ENCODE measurements at regions not wholly inside any gene's neighbourhood (a gene's known extent, or its start where the extent isn't known, plus 50 kb on each side); places are given as distances from the start of the nearest gene placed in this dataset.
A peak's percentile ranks its signal among the peaks of the same experiment; 100 is the strongest.

GRCh38 chr2:16813593-16813992, 148.0 kb upstream of the CYRIA start:
- H3K9ac ChIP-seq (ENCODE audit: low read length in 3 of 3): no peak overlapping the region
- DNase-seq (no peak), FAIRE-seq (no peak)
- no peak overlapping the region for H3K27ac ChIP-seq (ENCODE audit: low read depth in 2 of 2, low read length in 2 of 2)
- no peaks in the 10 kb centered on the region for H3K27me3 ChIP-seq (ENCODE audit: control insufficient read depth, insufficient read depth, low read length)
- TF ChIP-seq, protein P1, sequence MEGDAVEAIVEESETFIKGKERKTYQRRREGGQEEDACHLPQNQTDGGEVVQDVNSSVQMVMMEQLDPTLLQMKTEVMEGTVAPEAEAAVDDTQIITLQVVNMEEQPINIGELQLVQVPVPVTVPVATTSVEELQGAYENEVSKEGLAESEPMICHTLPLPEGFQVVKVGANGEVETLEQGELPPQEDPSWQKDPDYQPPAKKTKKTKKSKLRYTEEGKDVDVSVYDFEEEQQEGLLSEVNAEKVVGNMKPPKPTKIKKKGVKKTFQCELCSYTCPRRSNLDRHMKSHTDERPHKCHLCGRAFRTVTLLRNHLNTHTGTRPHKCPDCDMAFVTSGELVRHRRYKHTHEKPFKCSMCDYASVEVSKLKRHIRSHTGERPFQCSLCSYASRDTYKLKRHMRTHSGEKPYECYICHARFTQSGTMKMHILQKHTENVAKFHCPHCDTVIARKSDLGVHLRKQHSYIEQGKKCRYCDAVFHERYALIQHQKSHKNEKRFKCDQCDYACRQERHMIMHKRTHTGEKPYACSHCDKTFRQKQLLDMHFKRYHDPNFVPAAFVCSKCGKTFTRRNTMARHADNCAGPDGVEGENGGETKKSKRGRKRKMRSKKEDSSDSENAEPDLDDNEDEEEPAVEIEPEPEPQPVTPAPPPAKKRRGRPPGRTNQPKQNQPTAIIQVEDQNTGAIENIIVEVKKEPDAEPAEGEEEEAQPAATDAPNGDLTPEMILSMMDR (IDR thresholded peaks at IDR 0.05; ENCODE audit: borderline replicate concordance, extremely low read depth, insufficient read depth): no peak
- H3K4me1 ChIP-seq (ENCODE audit: control insufficient read depth in 2 of 3, insufficient read depth in 2 of 3, low read depth in 1 of 3, low read length in 3 of 3): no peaks in the 10 kb centered on the region
- H3K9me3 ChIP-seq (ENCODE audit: control insufficient read depth in 2 of 3, insufficient read depth in 1 of 3, low read length in 3 of 3): no peaks in the 10 kb centered on the region
- intact Hi-C loops (cut with DNase I): no loop called here
- H3K4me3 ChIP-seq (ENCODE audit: low read length in 3 of 3): no peak overlapping the region
- no peaks in the 10 kb centered on the region for H3K36me3 ChIP-seq (ENCODE audit: control insufficient read depth in 2 of 3, insufficient read depth in 3 of 3, low read length in 3 of 3)

DNA sequence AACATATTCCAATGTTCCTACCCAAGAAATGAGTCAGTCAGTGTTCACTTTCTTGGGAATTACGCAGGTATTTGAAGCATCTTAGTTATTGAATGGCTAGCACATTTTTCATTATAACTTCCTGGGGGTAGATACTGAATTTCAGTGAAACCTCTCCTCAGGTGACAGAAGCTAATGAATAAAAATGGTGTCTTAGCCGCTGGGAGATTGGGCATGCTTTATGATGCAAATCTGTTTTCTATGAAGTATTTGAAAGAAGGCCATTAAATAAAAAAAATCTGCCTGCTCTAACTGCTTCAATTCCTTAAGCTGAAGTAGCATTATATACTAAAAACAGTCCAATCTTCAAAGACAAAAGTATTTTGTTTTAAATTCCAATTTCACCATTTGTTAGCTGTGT, 132.8 kb upstream of the CYRIA start:
- H3K27ac ChIP-seq (ENCODE audit: low read depth in 2 of 2, low read length in 2 of 2): no peak overlapping the region
- FAIRE-seq (no peak), DNase-seq (no peak)
- TF ChIP-seq, protein P1 (IDR thresholded peaks at IDR 0.05; ENCODE audit: borderline replicate concordance, extremely low read depth, insufficient read depth): no peak
- no peaks in the 10 kb centered on the region for H3K4me1 ChIP-seq (ENCODE audit: control insufficient read depth in 2 of 3, insufficient read depth in 2 of 3, low read depth in 1 of 3, low read length in 3 of 3)
- H3K9me3 ChIP-seq (ENCODE audit: control insufficient read depth in 2 of 3, insufficient read depth in 1 of 3, low read length in 3 of 3): no peaks in the 10 kb centered on the region
- no peaks in the 10 kb centered on the region for H3K27me3 ChIP-seq (ENCODE audit: control insufficient read depth, insufficient read depth, low read length)
- no peaks in the 10 kb centered on the region for H3K36me3 ChIP-seq (ENCODE audit: control insufficient read depth in 2 of 3, insufficient read depth in 3 of 3, low read length in 3 of 3)
- H3K4me3 ChIP-seq (ENCODE audit: low read length in 3 of 3): no peak overlapping the region
- intact Hi-C loops (cut with DNase I): no loop called here
- H3K9ac ChIP-seq (ENCODE audit: low read length in 3 of 3): no peak overlapping the region

- FAIRE-seq (no peak), DNase-seq (peak in 2 of 5 donors; percentile 36 to 41)
- Histone ChIP-seq H3K9me3 (ENCODE audit: control insufficient read depth in 2 of 3, insufficient read depth in 1 of 3, low read length in 3 of 3) (no peaks in the 10 kb centered on the region), H3K9ac (ENCODE audit: low read length in 3 of 3) (no peak overlapping the region), H3K27ac (ENCODE audit: low read depth in 2 of 2, low read length in 2 of 2) (no peak overlapping the region), H3K4me1 (ENCODE audit: control insufficient read depth in 2 of 3, insufficient read depth in 2 of 3, low read depth in 1 of 3, low read length in 3 of 3) (no peaks in the 10 kb centered on the region), H3K36me3 (ENCODE audit: control insufficient read depth in 2 of 3, insufficient read depth in 3 of 3, low read length in 3 of 3) (no peaks in the 10 kb centered on the region), H3K4me3 (ENCODE audit: low read length in 3 of 3) (no peak overlapping the region), H3K27me3 (ENCODE audit: control insufficient read depth, insufficient read depth, low read length) (no peaks in the 10 kb centered on the region)
- intact Hi-C loops (cut with DNase I): no loop called here
- TF ChIP-seq, protein P1 (IDR thresholded peaks at IDR 0.05; ENCODE audit: borderline replicate concordance, extremely low read depth, insufficient read depth): no peak
Observed at GRCh38 chr2:16791496-16791895, 125.9 kb upstream of the CYRIA start.

- Histone ChIP-seq H3K4me1 (ENCODE audit: control insufficient read depth in 2 of 3, insufficient read depth in 2 of 3, low read depth in 1 of 3, low read length in 3 of 3) (no peaks in the 10 kb centered on the region), H3K36me3 (ENCODE audit: control insufficient read depth in 2 of 3, insufficient read depth in 3 of 3, low read length in 3 of 3) (no peaks in the 10 kb centered on the region), H3K9ac (ENCODE audit: low read length in 3 of 3) (no peak overlapping the region), H3K27ac (ENCODE audit: low read depth in 2 of 2, low read length in 2 of 2) (no peak overlapping the region), H3K4me3 (ENCODE audit: low read length in 3 of 3) (no peak overlapping the region), H3K9me3 (ENCODE audit: control insufficient read depth in 2 of 3, insufficient read depth in 1 of 3, low read length in 3 of 3) (no peaks in the 10 kb centered on the region), H3K27me3 (ENCODE audit: control insufficient read depth, insufficient read depth, low read length) (no peaks in the 10 kb centered on the region)
- TF ChIP-seq, protein P1 (IDR thresholded peaks at IDR 0.05; ENCODE audit: borderline replicate concordance, extremely low read depth, insufficient read depth): no peak
- intact Hi-C loops (cut with DNase I): no loop called here
- DNase-seq (no peak), FAIRE-seq (no peak)
Observed at GRCh38 chr2:16785149-16785548, 119.5 kb upstream of the CYRIA start.
